GM12878 (cell line): ENCODE measurements at regions not wholly inside any gene's neighbourhood (a gene's known extent, or its start where the extent isn't known, plus 50 kb on each side); places are given as distances from the start of the nearest gene placed in this dataset.

Experiments
- ATAC-seq: fragments of 200-7000 bp; cut with Tn5 transposase; 3 replicates; pipeline ENCODE4 v1.9.1; 2020; ENCODE audit warnings: mild to moderate bottlenecking, moderate library complexity
- BruUV-seq: library from RNA; stranded (reverse); fragments of 400-500 nt; replicated peaks from 2 replicates; lab custom pipeline; 2021; lab: Mats Ljungman, UMichigan
- CTCF ChIA-PET: fragments of 300-600 bp; sonication (Branson Sonifier 250); formaldehyde crosslinking; extraction: SDS; loops from one replicate; lab custom pipeline; 2021; ENCODE audit warnings: inconsistent platforms; lab: Yijun Ruan, JAX
- POLR2A ChIA-PET: fragments of 350-600 bp; formaldehyde crosslinking; extraction: SDS; loops from one replicate; lab custom pipeline; 2021; ENCODE audit warnings: inconsistent platforms; lab: Charles Lee
- RAD21 ChIA-PET: fragments of 300-600 bp; sonication (Branson Sonifier 250); formaldehyde crosslinking; loops from one replicate; lab custom pipeline; 2023; ENCODE audit warnings: antibody characterized with exemption; ENCODE audit not compliant: unreplicated experiment; lab: Charles Lee
- SMC1A ChIA-PET: fragments of 300-600 bp; sonication (Branson Sonifier 250); formaldehyde crosslinking; loops from one replicate; lab custom pipeline; 2023; ENCODE audit not compliant: unreplicated experiment, uncharacterized antibody; lab: Charles Lee
- DNase-seq: peaks from one replicate; pipeline ENCODE4 v3.0.0-alpha.2; 2011; ENCODE audit warnings: low read depth, low spot score
- FAIRE-seq: peaks from 3 replicates; lab custom pipeline; 2011; peaks lifted over from hg19 to GRCh38; lab: Jason Lieb, UNC
- H2AFZ ChIP-seq: 2 replicates; pipeline ENCODE4 v1.6.0; 2011; ENCODE audit warnings: low read depth, low read length, control low read depth; ENCODE audit not compliant: control insufficient read depth
- H3K27ac ChIP-seq: 2 replicates; pipeline ENCODE4 v1.5.1; 2011; ENCODE audit warnings: control low read depth; ENCODE audit not compliant: control insufficient read depth, insufficient read depth
- H3K27me3 ChIP-seq, 2 experiments: replicated peaks in 1 of 2; 2 replicates each; pipeline versions ENCODE4 v1.6.0 to v1.6.1; 2011; ENCODE audit warnings: low read length in 1 of 2; ENCODE audit not compliant: control insufficient read depth in 2 of 2, insufficient read depth in 2 of 2
- H3K36me3 ChIP-seq, 2 experiments: 2 replicates each; pipeline ENCODE4 v1.5.1; 2011; ENCODE audit warnings: low read length in 1 of 2; ENCODE audit not compliant: control insufficient read depth in 2 of 2, insufficient read depth in 2 of 2
- H3K4me1 ChIP-seq: 2 replicates; pipeline ENCODE4 v1.6.1; 2011; ENCODE audit warnings: mild to moderate bottlenecking, low read length, moderate library complexity, mixed read lengths; ENCODE audit not compliant: control insufficient read depth, insufficient read depth
- H3K4me2 ChIP-seq: 2 replicates; pipeline ENCODE4 v1.6.0; 2011; ENCODE audit warnings: control low read depth; ENCODE audit not compliant: control insufficient read depth, insufficient read depth
- H3K4me3 ChIP-seq: fragments of 200-600 bp; sonication (generic); 2 replicates; pipeline ENCODE4 v1.5.1; 2016
- H3K79me2 ChIP-seq: 2 replicates; pipeline ENCODE4 v1.6.0; 2011; ENCODE audit warnings: low read length; ENCODE audit not compliant: control insufficient read depth, insufficient read depth
- H3K9ac ChIP-seq: 2 replicates; pipeline ENCODE4 v1.8.0; 2011; ENCODE audit warnings: low read length, control low read depth, mixed read lengths; ENCODE audit not compliant: control insufficient read depth, insufficient read depth
- H3K9me3 ChIP-seq: replicated peaks from 3 replicates; pipeline ENCODE4 v1.5.1; 2011; ENCODE audit warnings: mild to moderate bottlenecking, low read length; ENCODE audit not compliant: control insufficient read depth, insufficient read depth
- H4K20me1 ChIP-seq: 2 replicates; pipeline ENCODE4 v1.6.0; 2011; ENCODE audit not compliant: control insufficient read depth, insufficient read depth
- BMI1 ChIP-seq: fragments of 450-650 bp; IDR thresholded peaks from 2 replicates; pipeline ENCODE4 v1.6.1; 2016; ENCODE audit warnings: mild to moderate bottlenecking, moderate library complexity, borderline replicate concordance
- FOXM1 ChIP-seq: IDR thresholded peaks from 2 replicates; pipeline ENCODE4 v1.6.1; 2012; ENCODE audit warnings: low read depth, mild to moderate bottlenecking, inconsistent platforms, low read length, moderate library complexity
- KLF5 ChIP-seq: fragments of 450-650 bp; IDR thresholded peaks from 2 replicates; pipeline ENCODE4 v1.6.1; 2014; ENCODE audit warnings: mild to moderate bottlenecking; ENCODE audit not compliant: partially characterized antibody
- NFYA ChIP-seq: IDR thresholded peaks from 2 replicates; pipeline ENCODE4 v1.6.1; 2011; ENCODE audit warnings: low read depth, mild to moderate bottlenecking, low read length, improper control_type of control experiment, borderline replicate concordance
- NR2C2 ChIP-seq: IDR thresholded peaks from 2 replicates; pipeline ENCODE4 v1.6.1; 2011; ENCODE audit warnings: borderline replicate concordance, low read depth; ENCODE audit not compliant: control insufficient read depth, insufficient read length
- RFX5 ChIP-seq: IDR thresholded peaks from 2 replicates; pipeline ENCODE4 v1.6.1; 2011; ENCODE audit warnings: low read depth, low read length, improper control_type of control experiment
- SMARCA5 ChIP-seq: fragments of 450-650 bp; IDR thresholded peaks from 2 replicates; pipeline ENCODE4 v1.6.1; 2017; ENCODE audit warnings: mild to moderate bottlenecking
- STAT3 ChIP-seq: IDR thresholded peaks from 2 replicates; pipeline ENCODE4 v1.6.1; 2011; ENCODE audit warnings: low read depth, low read length, improper control_type of control experiment
- ZNF384 ChIP-seq: IDR thresholded peaks from 2 replicates; pipeline ENCODE4 v1.6.1; 2012; ENCODE audit warnings: low read depth, mild to moderate bottlenecking, low read length, improper control_type of control experiment, borderline replicate concordance
- WGBS: methylation state at CpG from one replicate; pipeline ENCODE4 v1.1.6; 2016; ENCODE audit warnings: low lambda C conversion rate; ENCODE audit not compliant: insufficient replicate concordance, insufficient coverage; ENCODE audit errors: missing lambda C conversion rate; 5-methylcytosine and 5-hydroxymethylcytosine counted together
- in situ Hi-C: fragments of 300-500 bp; cut with MboI; formaldehyde crosslinking; loops from 9 replicates; pipeline ENCODE4 v1.14.3; 2018; ENCODE audit warnings: mixed read lengths
- intact Hi-C: fragments of 100-400 bp; cut with micrococcal nuclease; formaldehyde crosslinking; loops from one replicate; pipeline ENCODE4 v1.14.2; 2022; ENCODE audit not compliant: unreplicated experiment
- TF ChIP-seq, protein P1 (sequence below): fragments of 150-350 bp; IDR thresholded peaks from 2 replicates; pipeline ENCODE4 v1.6.1; 2016; ENCODE audit warnings: low read depth, low read length

DNA sequence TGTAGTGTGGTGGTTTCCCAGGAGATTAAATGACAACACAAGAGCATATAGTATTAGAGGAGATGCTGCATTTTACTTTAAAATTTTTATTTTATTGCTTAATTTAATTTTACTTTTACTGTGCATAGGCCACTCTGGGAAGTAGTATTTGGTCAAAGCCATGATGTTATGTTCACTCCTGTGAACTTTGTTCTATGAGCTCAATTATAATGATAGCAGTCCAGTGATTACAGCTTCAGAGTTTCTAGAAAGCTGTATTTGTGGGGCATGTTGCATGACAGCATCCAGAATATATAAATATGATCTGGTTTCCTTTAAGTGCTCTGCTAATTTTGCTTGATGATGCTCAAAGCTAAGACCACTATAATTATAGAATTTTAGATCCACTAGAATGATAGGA, 338.6 kb downstream of the NSUN3 start:
- RAD21 ChIA-PET = no interaction called here
- no TSS peak for BruUV-seq
- SMC1A ChIA-PET = interaction anchor here (0.8 kb wide), 1 partner anchor 11 kb away, joined by 3 read pairs; no protein-coding TSS in a partner anchor
- CTCF ChIA-PET = no interaction called here
- no peaks in the 10 kb centered on the region for H3K27me3 ChIP-seq
- no peaks in the 10 kb centered on the region for H3K9me3 ChIP-seq
- H4K20me1 ChIP-seq = no peaks in the 10 kb centered on the region
- H2AFZ ChIP-seq = no peak overlapping the region
- H3K27ac ChIP-seq = no peak overlapping the region
- intact Hi-C loops (no loop called here), in situ Hi-C loops (no loop called here)
- POLR2A ChIA-PET = no interaction called here
- TF ChIP-seq STAT3 (no peak), FOXM1 (no peak), ZNF384 (no peak), RFX5 (no peak), NR2C2 (no peak), SMARCA5 (no peak)
- H3K4me1 ChIP-seq = no peaks in the 10 kb centered on the region
- ATAC-seq (no peak), FAIRE-seq (no peak), DNase-seq (no peak)
- no peaks in the 10 kb centered on the region for H3K79me2 ChIP-seq
- no peak overlapping the region for H3K9ac ChIP-seq
- no peak overlapping the region for H3K4me3 ChIP-seq
- H3K4me2 ChIP-seq = no peak overlapping the region
- H3K36me3 ChIP-seq = no peaks in the 10 kb centered on the region

DNA sequence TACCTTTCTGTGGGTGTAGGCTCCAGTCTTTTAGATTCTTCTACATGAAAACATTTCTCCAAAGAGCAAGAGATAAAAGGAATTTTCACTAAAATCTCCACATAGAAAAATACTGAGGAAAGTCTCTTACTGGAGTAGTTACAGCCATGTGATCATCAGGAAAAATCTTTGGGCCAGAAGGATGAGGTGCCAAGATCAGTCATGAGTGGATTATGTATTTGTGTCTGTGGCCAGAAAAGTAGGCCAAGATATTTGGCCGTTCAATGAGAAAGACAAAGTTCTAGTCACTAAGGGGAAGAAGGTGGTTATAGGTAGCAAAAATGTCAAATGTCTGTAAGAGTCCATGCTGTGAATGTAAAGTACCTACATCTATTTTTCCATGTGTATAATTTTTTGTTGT, 339.3 kb downstream of the NSUN3 start:
- POLR2A ChIA-PET = no interaction called here

More for the DNA sequence above, 339.3 kb downstream of the NSUN3 start:
- Histone ChIP-seq H3K4me3 (no peak overlapping the region), H3K79me2 (no peaks in the 10 kb centered on the region), H3K27me3 (no peaks in the 10 kb centered on the region), H4K20me1 (no peaks in the 10 kb centered on the region), H3K9ac (no peak overlapping the region), H3K9me3 (no peaks in the 10 kb centered on the region), H3K4me2 (no peak overlapping the region), H2AFZ (no peak overlapping the region), H3K36me3 (no peaks in the 10 kb centered on the region), H3K27ac (no peak overlapping the region), H3K4me1 (no peaks in the 10 kb centered on the region)
- intact Hi-C loops (no loop called here), in situ Hi-C loops (no loop called here)
- FAIRE-seq (no peak), DNase-seq (no peak), ATAC-seq (no peak)
- ChIA-PET RAD21 (no interaction called here), CTCF (no interaction called here), SMC1A (no interaction called here)
- no peak for TF ChIP-seq NFYA
- TF ChIP-seq, protein P1, sequence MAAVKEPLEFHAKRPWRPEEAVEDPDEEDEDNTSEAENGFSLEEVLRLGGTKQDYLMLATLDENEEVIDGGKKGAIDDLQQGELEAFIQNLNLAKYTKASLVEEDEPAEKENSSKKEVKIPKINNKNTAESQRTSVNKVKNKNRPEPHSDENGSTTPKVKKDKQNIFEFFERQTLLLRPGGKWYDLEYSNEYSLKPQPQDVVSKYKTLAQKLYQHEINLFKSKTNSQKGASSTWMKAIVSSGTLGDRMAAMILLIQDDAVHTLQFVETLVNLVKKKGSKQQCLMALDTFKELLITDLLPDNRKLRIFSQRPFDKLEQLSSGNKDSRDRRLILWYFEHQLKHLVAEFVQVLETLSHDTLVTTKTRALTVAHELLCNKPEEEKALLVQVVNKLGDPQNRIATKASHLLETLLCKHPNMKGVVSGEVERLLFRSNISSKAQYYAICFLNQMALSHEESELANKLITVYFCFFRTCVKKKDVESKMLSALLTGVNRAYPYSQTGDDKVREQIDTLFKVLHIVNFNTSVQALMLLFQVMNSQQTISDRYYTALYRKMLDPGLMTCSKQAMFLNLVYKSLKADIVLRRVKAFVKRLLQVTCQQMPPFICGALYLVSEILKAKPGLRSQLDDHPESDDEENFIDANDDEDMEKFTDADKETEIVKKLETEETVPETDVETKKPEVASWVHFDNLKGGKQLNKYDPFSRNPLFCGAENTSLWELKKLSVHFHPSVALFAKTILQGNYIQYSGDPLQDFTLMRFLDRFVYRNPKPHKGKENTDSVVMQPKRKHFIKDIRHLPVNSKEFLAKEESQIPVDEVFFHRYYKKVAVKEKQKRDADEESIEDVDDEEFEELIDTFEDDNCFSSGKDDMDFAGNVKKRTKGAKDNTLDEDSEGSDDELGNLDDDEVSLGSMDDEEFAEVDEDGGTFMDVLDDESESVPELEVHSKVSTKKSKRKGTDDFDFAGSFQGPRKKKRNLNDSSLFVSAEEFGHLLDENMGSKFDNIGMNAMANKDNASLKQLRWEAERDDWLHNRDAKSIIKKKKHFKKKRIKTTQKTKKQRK = no peak
- TF ChIP-seq KLF5 = no peak
- no peak for TF ChIP-seq BMI1
- WGBS = 6% methylated on average over 1 of the region's 1 CpG
- no TSS peak for BruUV-seq
